ENCODE measurements at regions not wholly inside any gene's neighbourhood (a gene's known extent, or its start where the extent isn't known, plus 50 kb on each side); places are given as distances from the start of the nearest gene placed in this dataset.

GRCh38 chr9:3161912-3162311 lies 318.0 kb upstream of the PUM3 start:
- DNase-seq: no peak

- no peak for DNase-seq
Measured at GRCh38 chr9:3157011-3157410, 313.1 kb upstream of the PUM3 start.

GRCh38 chr9:3151672-3152576 lies 308.0 kb upstream of the PUM3 start:
- no peak for DNase-seq

- no peak for DNase-seq
Measured at GRCh38 chr9:3150074-3150473, 306.2 kb upstream of the PUM3 start.

GRCh38 chr9:3138231-3139229 lies 294.6 kb upstream of the PUM3 start:
- DNase-seq: no peak

GRCh38 chr9:3137347-3137695 lies 293.4 kb upstream of the PUM3 start:
- DNase-seq: no peak

- no peak for DNase-seq
Measured at GRCh38 chr9:3136686-3137346, 292.9 kb upstream of the PUM3 start.

- DNase-seq: no peak
Measured at GRCh38 chr9:3136230-3136629, 292.3 kb upstream of the PUM3 start.

GRCh38 chr9:3127564-3127963 lies 283.7 kb upstream of the PUM3 start:
- no peak for DNase-seq

- peak; percentile 35 for DNase-seq
Measured at GRCh38 chr9:3125602-3126405, 281.9 kb upstream of the PUM3 start.

- DNase-seq: no peak
Measured at GRCh38 chr9:3124001-3124400, 280.1 kb upstream of the PUM3 start.

- DNase-seq: no peak
Measured at GRCh38 chr9:3118081-3118480, 274.2 kb upstream of the PUM3 start.

GRCh38 chr9:3099646-3100045 lies 255.8 kb upstream of the PUM3 start:
- no peak for DNase-seq

GRCh38 chr9:3088219-3088618 lies 244.3 kb upstream of the PUM3 start:
- no peak for DNase-seq

- no peak for DNase-seq
Measured at GRCh38 chr9:3087697-3088096, 243.8 kb upstream of the PUM3 start.

- no peak for DNase-seq
Measured at GRCh38 chr9:3080951-3081350, 237.1 kb upstream of the PUM3 start.

GRCh38 chr9:3074247-3074646 lies 230.4 kb upstream of the PUM3 start:
- DNase-seq: peak; percentile 3

GRCh38 chr9:3066591-3066990 lies 222.7 kb upstream of the PUM3 start:
- DNase-seq: no peak

- DNase-seq: no peak
Measured at GRCh38 chr9:3059781-3060468, 216.0 kb upstream of the PUM3 start.

GRCh38 chr9:3058409-3058808 lies 214.5 kb upstream of the PUM3 start:
- no peak for DNase-seq

GRCh38 chr9:3054017-3054586 lies 210.2 kb upstream of the PUM3 start:
- DNase-seq: no peak
